Neural crest cell (in vitro differentiated cells): ENCODE measurements at regions not wholly inside any gene's neighbourhood (a gene's known extent, or its start where the extent isn't known, plus 50 kb on each side); places are given as distances from the start of the nearest gene placed in this dataset.

Experiments used
- DNase-seq: peaks from one replicate; pipeline ENCODE4 v3.0.0; 2021; ENCODE audit warnings: low read depth, mixed read lengths, low spot score
- H3K27ac Mint-ChIP-seq: one replicate; pipeline ENCODE4 v1.8.0; 2021; ENCODE audit warnings: mild to moderate bottlenecking, mixed read lengths; ENCODE audit not compliant: unreplicated experiment
- H3K27me3 Mint-ChIP-seq: 2 replicates; pipeline ENCODE4 v1.8.0; 2021; ENCODE audit warnings: low read depth, mild to moderate bottlenecking, mixed read lengths
- H3K36me3 Mint-ChIP-seq: 2 replicates; pipeline ENCODE4 v1.8.0; 2021; ENCODE audit warnings: low read depth, mild to moderate bottlenecking, mixed read lengths
- H3K4me1 Mint-ChIP-seq: 2 replicates; pipeline ENCODE4 v1.8.0; 2021; ENCODE audit warnings: mixed read lengths
- H3K4me3 Mint-ChIP-seq: one replicate; pipeline ENCODE4 v1.8.0; 2021; ENCODE audit warnings: mild to moderate bottlenecking, mixed read lengths
- H3K9me3 Mint-ChIP-seq: 2 replicates; pipeline ENCODE4 v1.8.0; 2021; ENCODE audit warnings: mixed read lengths
- TF ChIP-seq, protein P1 (sequence below): fragments of 200-600 bp; sonication (generic); conservative IDR thresholded peaks from 2 replicates; pipeline ENCODE4 v1.5.0; 2021; ENCODE audit warnings: antibody characterized with exemption, mild to moderate bottlenecking

DNA sequence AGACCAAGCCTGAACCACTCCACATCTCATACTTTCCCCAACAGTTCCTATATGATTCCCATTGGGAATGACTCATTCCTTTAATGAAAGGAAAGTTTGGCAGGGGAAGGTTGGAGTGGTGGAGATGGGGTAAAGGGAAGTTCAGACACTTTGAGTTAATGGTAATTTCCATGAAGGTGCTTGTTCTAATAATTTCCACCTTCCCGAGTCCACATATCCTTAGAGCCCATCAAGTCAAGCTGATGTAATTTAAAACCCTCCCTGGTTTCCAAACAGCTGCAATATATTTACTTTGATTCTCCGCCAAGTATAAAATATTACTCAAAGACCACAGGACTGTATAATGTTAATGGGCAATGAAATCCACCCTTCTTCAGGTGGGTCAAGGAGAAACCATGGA lies 95.0 kb upstream of the GALNT15 start:
- Mint-ChIP-seq H3K4me1 (no peaks in the 10 kb centered on the region), H3K36me3 (peaks cover 10% of the 10 kb centered on the region), H3K9me3 (peaks cover 32% of the 10 kb centered on the region), H3K4me3 (no peak overlapping the region), H3K27ac (no peak overlapping the region), H3K27me3 (peaks cover 5% of the 10 kb centered on the region)
- TF ChIP-seq, protein P1, sequence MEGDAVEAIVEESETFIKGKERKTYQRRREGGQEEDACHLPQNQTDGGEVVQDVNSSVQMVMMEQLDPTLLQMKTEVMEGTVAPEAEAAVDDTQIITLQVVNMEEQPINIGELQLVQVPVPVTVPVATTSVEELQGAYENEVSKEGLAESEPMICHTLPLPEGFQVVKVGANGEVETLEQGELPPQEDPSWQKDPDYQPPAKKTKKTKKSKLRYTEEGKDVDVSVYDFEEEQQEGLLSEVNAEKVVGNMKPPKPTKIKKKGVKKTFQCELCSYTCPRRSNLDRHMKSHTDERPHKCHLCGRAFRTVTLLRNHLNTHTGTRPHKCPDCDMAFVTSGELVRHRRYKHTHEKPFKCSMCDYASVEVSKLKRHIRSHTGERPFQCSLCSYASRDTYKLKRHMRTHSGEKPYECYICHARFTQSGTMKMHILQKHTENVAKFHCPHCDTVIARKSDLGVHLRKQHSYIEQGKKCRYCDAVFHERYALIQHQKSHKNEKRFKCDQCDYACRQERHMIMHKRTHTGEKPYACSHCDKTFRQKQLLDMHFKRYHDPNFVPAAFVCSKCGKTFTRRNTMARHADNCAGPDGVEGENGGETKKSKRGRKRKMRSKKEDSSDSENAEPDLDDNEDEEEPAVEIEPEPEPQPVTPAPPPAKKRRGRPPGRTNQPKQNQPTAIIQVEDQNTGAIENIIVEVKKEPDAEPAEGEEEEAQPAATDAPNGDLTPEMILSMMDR = no peak
- no peak for DNase-seq

DNA sequence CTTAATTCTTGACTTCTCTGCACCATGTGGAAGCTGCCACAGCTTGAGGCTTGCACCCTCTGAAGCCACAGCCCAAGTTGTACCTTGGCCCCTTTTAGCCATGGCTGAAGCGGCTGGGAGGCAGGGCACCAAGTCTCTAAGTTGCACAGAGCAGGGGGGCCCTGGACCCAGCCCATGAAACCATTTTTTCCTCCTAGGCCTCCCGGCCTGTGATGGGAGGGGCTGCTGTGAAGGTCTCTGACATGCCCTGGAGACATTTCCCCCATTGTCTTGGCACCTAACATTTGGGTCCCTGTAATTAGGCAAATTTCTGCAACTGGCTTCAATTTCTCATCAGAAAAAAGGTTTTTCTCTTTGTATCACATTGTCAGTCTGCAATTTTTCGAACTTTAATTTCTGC lies 92.8 kb upstream of the GALNT15 start:
- TF ChIP-seq, protein P1 = no peak
- peaks cover 10% of the 10 kb centered on the region for H3K36me3 Mint-ChIP-seq
- H3K4me3 Mint-ChIP-seq = no peak overlapping the region
- no peaks in the 10 kb centered on the region for H3K4me1 Mint-ChIP-seq
- no peak for DNase-seq
- H3K27me3 Mint-ChIP-seq = peaks cover 5% of the 10 kb centered on the region
- peaks cover 28% of the 10 kb centered on the region for H3K9me3 Mint-ChIP-seq
- no peak overlapping the region for H3K27ac Mint-ChIP-seq

DNA sequence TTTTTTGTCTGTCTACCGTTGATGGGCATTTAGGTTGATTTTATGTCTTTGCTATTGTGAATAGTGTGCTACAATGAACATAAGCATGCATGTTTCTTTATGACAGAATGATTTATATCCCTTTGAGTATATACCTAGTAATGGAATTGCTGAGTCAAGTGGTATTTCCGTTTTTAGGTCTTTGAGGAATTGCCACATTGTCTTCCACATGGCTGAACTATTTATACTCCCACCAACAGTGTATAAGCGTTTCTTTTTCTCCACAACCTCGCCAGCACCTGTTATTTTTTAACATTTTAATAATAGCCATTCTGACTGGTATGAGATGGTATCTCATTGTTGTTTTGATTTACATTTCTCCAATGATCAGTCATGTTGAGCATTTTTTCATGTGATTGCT lies 89.6 kb upstream of the GALNT15 start:
- H3K4me3 Mint-ChIP-seq = no peak overlapping the region
- peaks cover 9% of the 10 kb centered on the region for H3K27me3 Mint-ChIP-seq
- TF ChIP-seq, protein P1 = no peak
- H3K36me3 Mint-ChIP-seq = peaks cover 10% of the 10 kb centered on the region
- H3K9me3 Mint-ChIP-seq = peaks cover 19% of the 10 kb centered on the region
- DNase-seq = no peak
- no peaks in the 10 kb centered on the region for H3K4me1 Mint-ChIP-seq
- no peak overlapping the region for H3K27ac Mint-ChIP-seq

DNA sequence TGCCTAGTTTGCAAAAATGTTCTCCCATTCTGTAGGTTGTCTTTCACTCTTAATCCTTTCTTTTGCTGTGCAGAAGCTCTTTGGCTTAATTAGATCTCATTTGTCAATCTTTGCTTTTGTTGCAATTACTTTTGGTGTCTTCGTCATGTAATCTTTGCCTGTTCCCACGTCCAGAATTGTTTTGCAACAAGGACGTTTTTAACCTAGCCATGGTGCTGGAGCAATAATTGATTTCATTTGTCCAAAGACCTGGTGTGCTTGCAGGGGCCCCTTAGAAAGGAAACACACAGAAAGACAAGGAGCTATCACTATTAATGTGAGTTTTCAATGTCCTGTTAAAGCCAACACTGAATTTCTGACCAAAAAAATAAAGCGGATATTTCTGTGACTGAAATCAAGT lies 89.1 kb upstream of the GALNT15 start:
- Mint-ChIP-seq H3K27ac (no peak overlapping the region), H3K9me3 (peaks cover 19% of the 10 kb centered on the region), H3K36me3 (peaks cover 10% of the 10 kb centered on the region), H3K4me1 (no peaks in the 10 kb centered on the region), H3K27me3 (peaks cover 13% of the 10 kb centered on the region), H3K4me3 (no peak overlapping the region)
- no peak for DNase-seq
- TF ChIP-seq, protein P1 = no peak

DNA sequence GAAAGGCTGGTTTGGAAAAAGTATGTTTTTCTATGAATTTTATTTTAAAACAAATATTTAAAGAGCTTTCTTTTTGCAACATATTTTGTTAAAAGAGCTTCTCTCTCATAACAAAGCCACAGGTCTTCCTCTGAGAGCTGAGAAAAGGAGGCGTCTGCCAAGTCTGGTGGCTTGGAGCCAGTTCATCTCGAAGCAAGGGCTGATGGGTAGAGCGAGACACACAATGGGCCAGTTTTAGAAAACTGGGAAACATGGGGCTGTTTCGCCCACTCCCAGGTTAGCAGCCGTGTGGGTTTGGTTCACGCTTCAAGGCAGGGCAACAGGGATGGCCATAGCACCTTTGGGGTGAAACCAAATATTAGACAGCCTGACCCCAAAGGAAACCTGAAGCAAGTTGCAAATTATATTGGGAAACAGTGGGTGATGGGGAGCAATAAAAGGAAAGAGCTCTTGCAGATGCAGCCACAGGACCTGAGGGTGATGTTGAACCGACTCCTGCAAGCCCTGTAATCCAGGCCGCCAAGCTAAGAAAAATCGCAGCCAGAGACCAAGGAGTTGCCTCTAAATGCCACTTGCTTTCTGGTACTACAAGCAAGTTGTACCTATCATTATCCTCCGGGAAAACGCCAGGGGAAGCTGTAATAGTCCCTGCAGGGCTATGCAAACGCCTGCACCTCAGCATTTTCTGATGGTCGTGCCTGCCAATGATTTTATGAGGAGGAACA lies 88.4 kb upstream of the GALNT15 start:
- H3K4me3 Mint-ChIP-seq = no peak overlapping the region
- no peak for DNase-seq
- peaks cover 13% of the 10 kb centered on the region for H3K9me3 Mint-ChIP-seq
- TF ChIP-seq, protein P1 = no peak
- peaks cover 13% of the 10 kb centered on the region for H3K27me3 Mint-ChIP-seq
- no peak overlapping the region for H3K27ac Mint-ChIP-seq
- no peaks in the 10 kb centered on the region for H3K4me1 Mint-ChIP-seq
- H3K36me3 Mint-ChIP-seq = peaks cover 6% of the 10 kb centered on the region
